Trophoblast cell (in vitro differentiated cells and primary cell): ENCODE measurements at regions not wholly inside any gene's neighbourhood (a gene's known extent, or its start where the extent isn't known, plus 50 kb on each side); places are given as distances from the start of the nearest gene placed in this dataset.

Experiments
- DNase-seq, 2 donors: peaks; one replicate each; pipeline ENCODE4 v3.0.0-alpha.2; 2016
- H2AFZ ChIP-seq: 2 replicates; pipeline ENCODE4 v1.6.1; 2013; ENCODE audit warnings: low read length, moderate library complexity, mild to moderate bottlenecking; ENCODE audit not compliant: insufficient read depth, poor library complexity
- H2AK5ac ChIP-seq: 2 replicates; pipeline ENCODE4 v1.6.1; 2013; ENCODE audit warnings: mild to moderate bottlenecking, low read length
- H2BK120ac ChIP-seq: 2 replicates; pipeline ENCODE4 v1.6.1; 2013; ENCODE audit warnings: low read length, mild to moderate bottlenecking, moderate library complexity; ENCODE audit not compliant: insufficient read depth, poor library complexity
- H2BK12ac ChIP-seq: 2 replicates; pipeline ENCODE4 v1.6.1; 2013; ENCODE audit warnings: mild to moderate bottlenecking, low read length, moderate library complexity
- H2BK5ac ChIP-seq: 2 replicates; pipeline ENCODE4 v1.6.1; 2013; ENCODE audit warnings: low read length, low read depth, moderate library complexity, mild to moderate bottlenecking; ENCODE audit not compliant: poor library complexity
- H3K14ac ChIP-seq: 2 replicates; pipeline ENCODE4 v1.6.1; 2013; ENCODE audit warnings: mild to moderate bottlenecking, low read length
- H3K18ac ChIP-seq: 2 replicates; pipeline ENCODE4 v1.6.1; 2013; ENCODE audit warnings: mild to moderate bottlenecking, low read length
- H3K23ac ChIP-seq: 2 replicates; pipeline ENCODE4 v1.6.1; 2013; ENCODE audit warnings: low read length
- H3K27ac ChIP-seq: 2 replicates; pipeline ENCODE4 v1.5.1; 2013; ENCODE audit warnings: low read depth, mild to moderate bottlenecking, inconsistent platforms, low read length, moderate library complexity
- H3K27me3 ChIP-seq: 2 replicates; pipeline ENCODE4 v1.6.1; 2013; ENCODE audit warnings: inconsistent platforms, mild to moderate bottlenecking, low read length, moderate library complexity; ENCODE audit not compliant: insufficient read depth
- H3K36me3 ChIP-seq, 2 experiments: 1 replicate in 1 of 2; 2 replicates in 1 of 2; pipeline ENCODE4 v1.6.1; 2013; ENCODE audit warnings: low read length in 2 of 2, mild to moderate bottlenecking in 2 of 2, moderate library complexity in 1 of 2; ENCODE audit not compliant: insufficient read depth in 2 of 2, control insufficient read depth in 1 of 2
- H3K4ac ChIP-seq: 2 replicates; pipeline ENCODE4 v1.6.1; 2013; ENCODE audit warnings: low read depth, mild to moderate bottlenecking, low read length, moderate library complexity
- H3K4me1 ChIP-seq, 2 experiments: 1 replicate in 1 of 2; 2 replicates in 1 of 2; pipeline ENCODE4 v1.6.1; 2013; ENCODE audit warnings: low read length in 2 of 2, mild to moderate bottlenecking in 2 of 2, moderate library complexity in 1 of 2; ENCODE audit not compliant: insufficient read depth in 2 of 2, control insufficient read depth in 1 of 2
- H3K4me2 ChIP-seq: 2 replicates; pipeline ENCODE4 v1.6.1; 2013; ENCODE audit warnings: inconsistent platforms, mild to moderate bottlenecking, low read length, moderate library complexity
- H3K4me3 ChIP-seq: 2 replicates; pipeline ENCODE4 v1.5.1; 2013; ENCODE audit warnings: mild to moderate bottlenecking, low read depth, low read length, inconsistent platforms
- H3K79me1 ChIP-seq: one replicate; pipeline ENCODE4 v1.6.1; 2013; ENCODE audit warnings: low read length
- H3K79me2 ChIP-seq: 2 replicates; pipeline ENCODE4 v1.6.1; 2013; ENCODE audit warnings: low read length, mild to moderate bottlenecking; ENCODE audit not compliant: control insufficient read depth, insufficient read depth, poor library complexity
- H3K9ac ChIP-seq: 2 replicates; pipeline ENCODE4 v1.6.1; 2013; ENCODE audit warnings: mild to moderate bottlenecking, low read length
- H3K9me3 ChIP-seq: 2 replicates; pipeline ENCODE4 v1.6.1; 2013; ENCODE audit warnings: low read depth, mild to moderate bottlenecking, control low read depth, inconsistent platforms, low read length; ENCODE audit not compliant: insufficient read depth
- H4K12ac ChIP-seq: 2 replicates; pipeline ENCODE4 v1.6.1; 2013; ENCODE audit warnings: low read depth, mild to moderate bottlenecking, low read length, moderate library complexity
- H4K8ac ChIP-seq: 2 replicates; pipeline ENCODE4 v1.6.1; 2013; ENCODE audit warnings: low read depth, mild to moderate bottlenecking, low read length, moderate library complexity
- H4K91ac ChIP-seq: one replicate; pipeline ENCODE4 v1.6.1; 2013; ENCODE audit warnings: low read depth, mild to moderate bottlenecking, low read length, moderate library complexity
- WGBS: extraction: QIAGEN DNeasy Blood & Tissue Kit; methylation state at CpG from one replicate; pipeline ENCODE4 v1.1.7; 2013; ENCODE audit warnings: missing lambda C conversion rate; ENCODE audit not compliant: insufficient read length, insufficient coverage; ENCODE audit errors: extremely low coverage; 5-methylcytosine and 5-hydroxymethylcytosine counted together

DNA sequence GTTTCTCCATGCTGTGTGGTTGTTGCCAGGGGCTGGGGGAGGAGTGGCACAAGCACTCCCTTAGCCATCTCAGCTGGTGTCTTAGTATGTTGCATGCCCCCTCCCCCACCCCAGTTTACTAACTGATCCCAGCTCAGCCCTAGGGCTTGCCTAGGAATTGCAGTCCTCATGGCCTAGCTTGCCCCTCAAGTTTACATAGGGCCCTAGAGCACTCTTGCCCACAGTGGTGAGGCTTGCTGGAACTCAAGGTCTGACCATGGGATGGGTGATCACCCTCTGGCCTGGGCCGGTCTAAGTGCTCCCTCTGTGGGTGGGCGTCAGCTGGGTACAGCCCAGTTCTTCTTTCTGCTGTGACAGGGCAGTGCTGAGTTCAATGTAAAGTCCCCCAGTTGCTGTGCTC lies 156.1 kb upstream of the PIEZO2 start:
- Histone ChIP-seq H2BK5ac (no peak overlapping the region), H4K8ac (no peak overlapping the region), H3K4ac (no peak overlapping the region), H2BK120ac (no peak overlapping the region), H3K27me3 (no peaks in the 10 kb centered on the region), H4K12ac (no peak overlapping the region), H3K9ac (no peak overlapping the region), H4K91ac (no peak overlapping the region), H3K14ac (no peak overlapping the region), H3K18ac (no peak overlapping the region), H2AFZ (no peak overlapping the region), H3K4me2 (no peak overlapping the region), H3K36me3 (no peaks in the 10 kb centered on the region), H3K23ac (no peak overlapping the region), H3K4me1 (no peaks in the 10 kb centered on the region), H3K27ac (no peak overlapping the region), H3K79me2 (no peaks in the 10 kb centered on the region), H2AK5ac (no peak overlapping the region), H3K9me3 (peaks cover 3% of the 10 kb centered on the region), H3K79me1 (no peaks in the 10 kb centered on the region), H2BK12ac (no peak overlapping the region), H3K4me3 (no peak overlapping the region)
- no peak for DNase-seq
- WGBS = no CpG with 5 or more reads among the region's 2 CpGs

DNA sequence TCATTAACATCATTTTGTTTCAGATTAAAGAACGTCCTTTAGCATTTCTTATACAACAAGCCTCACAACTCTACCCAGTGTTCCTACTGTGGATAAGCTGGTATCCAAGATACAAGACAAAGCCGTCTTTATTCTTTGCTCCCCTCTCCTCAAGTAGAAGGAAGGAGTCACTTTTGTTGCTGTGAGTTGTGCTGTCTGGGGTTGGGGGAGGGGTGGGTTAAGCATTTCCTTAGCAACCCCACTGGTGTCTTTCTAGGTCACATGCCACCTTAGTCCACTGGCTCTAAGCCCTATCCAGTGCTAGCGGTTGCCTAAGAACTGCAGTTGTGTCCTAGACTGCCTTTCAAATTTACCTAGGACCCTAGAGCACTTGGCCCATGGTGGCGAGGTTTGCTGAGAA lies 155.6 kb upstream of the PIEZO2 start:
- Histone ChIP-seq H4K8ac (no peak overlapping the region), H3K4me2 (no peak overlapping the region), H3K79me2 (no peaks in the 10 kb centered on the region), H3K27me3 (no peaks in the 10 kb centered on the region), H2AFZ (no peak overlapping the region), H3K9ac (no peak overlapping the region), H3K9me3 (peaks cover 3% of the 10 kb centered on the region), H3K4me1 (no peaks in the 10 kb centered on the region), H2BK5ac (no peak overlapping the region), H3K18ac (no peak overlapping the region), H2AK5ac (no peak overlapping the region), H2BK12ac (no peak overlapping the region), H3K14ac (no peak overlapping the region), H3K23ac (no peak overlapping the region), H3K36me3 (no peaks in the 10 kb centered on the region), H3K4ac (no peak overlapping the region), H4K12ac (no peak overlapping the region), H3K4me3 (no peak overlapping the region), H3K27ac (no peak overlapping the region), H4K91ac (no peak overlapping the region), H3K79me1 (no peaks in the 10 kb centered on the region), H2BK120ac (no peak overlapping the region)
- DNase-seq = no peak
- WGBS = no CpG with 5 or more reads among the region's 4 CpGs

DNA sequence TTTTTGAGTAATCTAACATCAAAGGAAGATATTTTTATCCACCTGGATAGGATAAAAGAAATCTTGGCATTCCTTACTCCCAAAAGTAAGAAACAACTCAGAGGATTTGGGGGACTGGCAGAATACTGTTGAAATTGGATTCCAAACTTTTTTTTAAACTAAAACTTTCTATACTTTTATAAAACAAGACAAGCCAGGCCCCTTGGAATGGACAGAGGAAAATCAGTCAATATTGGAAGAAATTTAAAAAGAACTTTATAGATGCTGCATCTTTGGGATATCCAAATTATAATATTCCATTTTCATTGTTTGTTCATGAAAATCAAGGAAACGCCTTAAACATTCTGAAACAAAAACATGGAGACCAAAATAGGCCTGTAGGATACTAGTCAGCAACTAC lies 147.6 kb upstream of the PIEZO2 start:
- H4K91ac ChIP-seq = no peak overlapping the region
- H3K4me2 ChIP-seq = no peak overlapping the region
- no peaks in the 10 kb centered on the region for H3K79me2 ChIP-seq
- H4K8ac ChIP-seq = no peak overlapping the region
- DNase-seq = no peak
- no peaks in the 10 kb centered on the region for H3K4me1 ChIP-seq
- no peak overlapping the region for H2AK5ac ChIP-seq
- no peaks in the 10 kb centered on the region for H3K36me3 ChIP-seq
- H3K27me3 ChIP-seq = no peaks in the 10 kb centered on the region
- H4K12ac ChIP-seq = no peak overlapping the region
- H2BK120ac ChIP-seq = no peak overlapping the region
- H3K9ac ChIP-seq = no peak overlapping the region
- no CpG with 5 or more reads among the region's 1 CpG for WGBS
- no peak overlapping the region for H3K23ac ChIP-seq
- no peak overlapping the region for H3K18ac ChIP-seq
- H3K27ac ChIP-seq = no peak overlapping the region
- H3K4me3 ChIP-seq = no peak overlapping the region
- no peak overlapping the region for H2AFZ ChIP-seq
- H3K4ac ChIP-seq = no peak overlapping the region
- no peak overlapping the region for H2BK12ac ChIP-seq
- H3K9me3 ChIP-seq = no peaks in the 10 kb centered on the region
- H2BK5ac ChIP-seq = no peak overlapping the region
- H3K14ac ChIP-seq = no peak overlapping the region
- H3K79me1 ChIP-seq = no peaks in the 10 kb centered on the region

DNA sequence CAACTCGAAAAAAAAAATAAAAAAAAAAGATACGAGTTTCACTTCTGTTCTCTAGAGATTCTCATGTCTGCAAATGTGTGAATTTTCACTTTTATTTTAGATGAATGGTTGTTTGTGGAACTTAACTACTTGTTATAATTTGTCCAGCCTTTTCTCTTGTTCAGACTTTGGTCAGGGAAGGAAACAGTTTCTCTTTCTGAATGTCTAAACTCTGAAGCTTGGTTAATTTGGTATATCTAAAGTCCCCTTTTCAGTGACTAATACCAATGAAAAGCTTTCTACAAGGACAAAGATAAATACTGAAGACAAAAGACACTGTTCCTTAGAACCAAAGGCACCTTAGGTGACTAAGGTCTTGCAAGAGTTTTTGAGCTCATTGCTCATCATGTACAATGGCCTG lies 144.4 kb upstream of the PIEZO2 start:
- Histone ChIP-seq H3K4me1 (no peaks in the 10 kb centered on the region), H3K4ac (no peak overlapping the region), H2BK5ac (no peak overlapping the region), H4K12ac (no peak overlapping the region), H3K4me2 (no peak overlapping the region), H4K91ac (no peak overlapping the region), H2BK120ac (no peak overlapping the region), H3K36me3 (no peaks in the 10 kb centered on the region), H3K79me2 (no peaks in the 10 kb centered on the region), H3K27me3 (no peaks in the 10 kb centered on the region), H2AFZ (no peak overlapping the region), H4K8ac (no peak overlapping the region), H3K4me3 (no peak overlapping the region), H3K18ac (no peak overlapping the region), H2AK5ac (no peak overlapping the region), H3K27ac (no peak overlapping the region), H3K9ac (no peak overlapping the region), H3K79me1 (no peaks in the 10 kb centered on the region), H3K23ac (no peak overlapping the region), H2BK12ac (no peak overlapping the region), H3K14ac (no peak overlapping the region), H3K9me3 (no peaks in the 10 kb centered on the region)
- WGBS = no CpG with 5 or more reads among the region's 2 CpGs
- DNase-seq = no peak
